H9 (cell line): ENCODE measurements at regions not wholly inside any gene's neighbourhood (a gene's known extent, or its start where the extent isn't known, plus 50 kb on each side); places are given as distances from the start of the nearest gene placed in this dataset.

ENCODE experiments used
- DNase-seq: peaks from one replicate; pipeline ENCODE4 v3.0.0-alpha.2; 2017
- H2AFZ ChIP-seq: one replicate; pipeline ENCODE4 v1.6.1; 2013; ENCODE audit warnings: mild to moderate bottlenecking, low read length, control low read depth, moderate library complexity
- H2AK5ac ChIP-seq: 2 replicates; pipeline ENCODE4 v1.6.1; 2013; ENCODE audit warnings: low read length, control low read depth, mixed read lengths; ENCODE audit not compliant: insufficient read length
- H2BK120ac ChIP-seq: one replicate; pipeline ENCODE4 v1.6.1; 2013; ENCODE audit warnings: low read depth, mild to moderate bottlenecking, low read length, control low read depth, inconsistent platforms; ENCODE audit not compliant: poor library complexity, severe bottlenecking
- H2BK12ac ChIP-seq: 2 replicates; pipeline ENCODE4 v1.6.1; 2013; ENCODE audit warnings: low read length, control low read depth, mixed read lengths, low read depth; ENCODE audit not compliant: insufficient read length
- H2BK15ac ChIP-seq: 2 replicates; pipeline ENCODE4 v1.6.1; 2013; ENCODE audit warnings: low read depth, low read length, control low read depth
- H2BK20ac ChIP-seq: one replicate; pipeline ENCODE4 v1.6.1; 2013; ENCODE audit warnings: low read depth, mild to moderate bottlenecking, low read length, control low read depth, inconsistent platforms; ENCODE audit not compliant: poor library complexity, severe bottlenecking
- H2BK5ac ChIP-seq: 2 replicates; pipeline ENCODE4 v1.6.1; 2013; ENCODE audit warnings: low read length, control low read depth, mixed read lengths; ENCODE audit not compliant: insufficient read length
- H3K14ac ChIP-seq: 2 replicates; pipeline ENCODE4 v1.6.1; 2013; ENCODE audit warnings: low read length, control low read depth; ENCODE audit not compliant: insufficient read depth
- H3K18ac ChIP-seq: 2 replicates; pipeline ENCODE4 v1.6.1; 2013; ENCODE audit warnings: low read depth, mild to moderate bottlenecking, mixed read lengths, low read length, control low read depth; ENCODE audit not compliant: insufficient read length
- H3K23ac ChIP-seq: 2 replicates; pipeline ENCODE4 v1.6.1; 2013; ENCODE audit warnings: low read length, control low read depth, mixed read lengths, low read depth; ENCODE audit not compliant: insufficient read length
- H3K23me2 ChIP-seq: 2 replicates; pipeline ENCODE4 v1.6.1; 2013; ENCODE audit warnings: low read depth, mild to moderate bottlenecking, mixed read lengths, low read length, control low read depth; ENCODE audit not compliant: insufficient read length, poor library complexity, severe bottlenecking
- H3K27ac ChIP-seq: 2 replicates; pipeline ENCODE4 v1.5.1; 2013; ENCODE audit warnings: low read length, control low read depth, mixed read lengths, low read depth; ENCODE audit not compliant: insufficient read length
- H3K27me3 ChIP-seq: 2 replicates; pipeline ENCODE4 v1.6.1; 2013; ENCODE audit warnings: low read length, control low read depth, inconsistent platforms; ENCODE audit not compliant: insufficient read depth
- H3K4ac ChIP-seq: 2 replicates; pipeline ENCODE4 v1.6.1; 2013; ENCODE audit warnings: low read depth, mild to moderate bottlenecking, control low read depth, inconsistent platforms, low read length, moderate library complexity
- H3K4me1 ChIP-seq: 2 replicates; pipeline ENCODE4 v1.6.1; 2013; ENCODE audit warnings: low read length, control low read depth, inconsistent platforms; ENCODE audit not compliant: insufficient read depth
- H3K4me2 ChIP-seq: 2 replicates; pipeline ENCODE4 v1.6.1; 2013; ENCODE audit warnings: low read length, control low read depth, mixed read lengths; ENCODE audit not compliant: insufficient read length, insufficient read depth
- H3K56ac ChIP-seq: 2 replicates; pipeline ENCODE4 v1.6.1; 2013; ENCODE audit warnings: low read depth, mild to moderate bottlenecking, mixed read lengths, low read length, control low read depth; ENCODE audit not compliant: insufficient read length
- H3K79me1 ChIP-seq: 2 replicates; pipeline ENCODE4 v1.6.1; 2013; ENCODE audit warnings: low read depth, mild to moderate bottlenecking, moderate library complexity, low read length, control low read depth, inconsistent platforms; ENCODE audit not compliant: insufficient read depth, poor library complexity, severe bottlenecking
- H3K79me2 ChIP-seq: 2 replicates; pipeline ENCODE4 v1.6.1; 2013; ENCODE audit warnings: low read length, control low read depth, inconsistent platforms; ENCODE audit not compliant: insufficient read depth
- H3K9ac ChIP-seq: 2 replicates; pipeline ENCODE4 v1.6.1; 2013; ENCODE audit warnings: low read length, control low read depth, mixed read lengths; ENCODE audit not compliant: insufficient read length; ENCODE audit errors: extremely low read depth
- H3K9me3 ChIP-seq: one replicate; pipeline ENCODE4 v1.6.1; 2013; ENCODE audit warnings: low read depth, low read length, inconsistent platforms; ENCODE audit not compliant: control insufficient read depth
- H3T11ph ChIP-seq: one replicate; pipeline ENCODE4 v1.6.1; 2013; ENCODE audit warnings: mild to moderate bottlenecking, low read length, control low read depth, inconsistent platforms
- H4K20me1 ChIP-seq: one replicate; pipeline ENCODE4 v1.6.1; 2013; ENCODE audit not compliant: control insufficient read depth, insufficient read length, insufficient read depth
- H4K5ac ChIP-seq: 2 replicates; pipeline ENCODE4 v1.6.1; 2013; ENCODE audit warnings: low read depth, mild to moderate bottlenecking, mixed read lengths, low read length, control low read depth; ENCODE audit not compliant: insufficient read length
- H4K8ac ChIP-seq: replicated peaks from 2 replicates; pipeline ENCODE4 v1.6.1; 2013; ENCODE audit warnings: low read length, control low read depth, mixed read lengths, low read depth; ENCODE audit not compliant: insufficient read length
- H4K91ac ChIP-seq: 2 replicates; pipeline ENCODE4 v1.6.1; 2013; ENCODE audit warnings: low read depth, mild to moderate bottlenecking, moderate library complexity, mixed read lengths, low read length, control low read depth; ENCODE audit not compliant: insufficient read length
- H3K27ac Mint-ChIP-seq, 3 experiments: 2 replicates in 2 of 3; 3 replicates in 1 of 3; pipeline ENCODE4 v1.8.0; 2020 to 2021; ENCODE audit warnings: mixed read lengths in 3 of 3, mild to moderate bottlenecking in 1 of 3, moderate library complexity in 1 of 3
- H3K27me3 Mint-ChIP-seq: 2 replicates; pipeline ENCODE4 v1.8.0; 2021; ENCODE audit warnings: low read depth, mild to moderate bottlenecking, moderate library complexity, mixed read lengths
- H3K36me3 Mint-ChIP-seq, 3 experiments: 2 replicates in 2 of 3; 3 replicates in 1 of 3; pipeline ENCODE4 v1.8.0; 2020 to 2021; ENCODE audit warnings: low read depth in 3 of 3, mixed read lengths in 3 of 3; ENCODE audit not compliant: insufficient read depth in 1 of 3
- H3K4me1 Mint-ChIP-seq, 2 experiments: 2 replicates each; pipeline ENCODE4 v1.8.0; 2020; ENCODE audit warnings: mixed read lengths in 2 of 2
- H3K4me3 Mint-ChIP-seq, 2 experiments: 2 replicates in 1 of 2; 3 replicates in 1 of 2; pipeline ENCODE4 v1.8.0; 2020 to 2021; ENCODE audit warnings: mild to moderate bottlenecking in 2 of 2, mixed read lengths in 2 of 2, moderate library complexity in 1 of 2
- H3K9me3 Mint-ChIP-seq, 2 experiments: 2 replicates in 1 of 2; 3 replicates in 1 of 2; pipeline ENCODE4 v1.8.0; 2020; ENCODE audit warnings: mild to moderate bottlenecking in 2 of 2, mixed read lengths in 2 of 2, moderate library complexity in 1 of 2
- WGBS: extraction: QIAGEN DNeasy Blood & Tissue Kit; methylation state at CpG from one replicate; pipeline ENCODE4 v1.1.7; 2013; ENCODE audit warnings: missing lambda C conversion rate, low lambda C conversion rate, mixed read lengths; ENCODE audit not compliant: insufficient read length; ENCODE audit errors: extremely low coverage; 5-methylcytosine and 5-hydroxymethylcytosine counted together
- TF ChIP-seq, protein P1 (sequence below): fragments of 200-600 bp; sonication (generic); conservative IDR thresholded peaks from 3 replicates; pipeline ENCODE4 v1.8.0; 2021; ENCODE audit warnings: antibody characterized with exemption, mild to moderate bottlenecking

- no peak overlapping the region for H3K18ac ChIP-seq
- no peak overlapping the region for H3K14ac ChIP-seq
- H2BK120ac ChIP-seq, result no peak overlapping the region
- H3K27ac ChIP-seq, result no peak overlapping the region
- H2BK20ac ChIP-seq, result no peak overlapping the region
- H3K27me3 ChIP-seq, result no peaks in the 10 kb centered on the region
- H3K9me3 Mint-ChIP-seq, result peaks cover 0 to 3% of the 10 kb centered on the region in 2 experiments; a peak in 1 of 5 replicates
- no peak overlapping the region for H4K91ac ChIP-seq
- no CpG with 5 or more reads among the region's 4 CpGs for WGBS
- TF ChIP-seq, protein P1, sequence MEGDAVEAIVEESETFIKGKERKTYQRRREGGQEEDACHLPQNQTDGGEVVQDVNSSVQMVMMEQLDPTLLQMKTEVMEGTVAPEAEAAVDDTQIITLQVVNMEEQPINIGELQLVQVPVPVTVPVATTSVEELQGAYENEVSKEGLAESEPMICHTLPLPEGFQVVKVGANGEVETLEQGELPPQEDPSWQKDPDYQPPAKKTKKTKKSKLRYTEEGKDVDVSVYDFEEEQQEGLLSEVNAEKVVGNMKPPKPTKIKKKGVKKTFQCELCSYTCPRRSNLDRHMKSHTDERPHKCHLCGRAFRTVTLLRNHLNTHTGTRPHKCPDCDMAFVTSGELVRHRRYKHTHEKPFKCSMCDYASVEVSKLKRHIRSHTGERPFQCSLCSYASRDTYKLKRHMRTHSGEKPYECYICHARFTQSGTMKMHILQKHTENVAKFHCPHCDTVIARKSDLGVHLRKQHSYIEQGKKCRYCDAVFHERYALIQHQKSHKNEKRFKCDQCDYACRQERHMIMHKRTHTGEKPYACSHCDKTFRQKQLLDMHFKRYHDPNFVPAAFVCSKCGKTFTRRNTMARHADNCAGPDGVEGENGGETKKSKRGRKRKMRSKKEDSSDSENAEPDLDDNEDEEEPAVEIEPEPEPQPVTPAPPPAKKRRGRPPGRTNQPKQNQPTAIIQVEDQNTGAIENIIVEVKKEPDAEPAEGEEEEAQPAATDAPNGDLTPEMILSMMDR, result no peak
- no peak overlapping the region for H2AK5ac ChIP-seq
- no peaks in the 10 kb centered on the region for H4K20me1 ChIP-seq
- H3K4me1 Mint-ChIP-seq, result no peaks in the 10 kb centered on the region
- no peaks in the 10 kb centered on the region for H3K23me2 ChIP-seq
- H3K4me3 Mint-ChIP-seq, result no peak overlapping the region
- H3K9me3 ChIP-seq, result no peaks in the 10 kb centered on the region
- H3K79me2 ChIP-seq, result no peaks in the 10 kb centered on the region
- H2BK15ac ChIP-seq, result no peak overlapping the region
- H3K23ac ChIP-seq, result no peak overlapping the region
- H3K27ac Mint-ChIP-seq, result no peak overlapping the region
- no peak overlapping the region for H3T11ph ChIP-seq
- H2BK12ac ChIP-seq, result no peak overlapping the region
- H2AFZ ChIP-seq, result no peak overlapping the region
- H2BK5ac ChIP-seq, result no peak overlapping the region
- H3K36me3 Mint-ChIP-seq, result no peaks in the 10 kb centered on the region; a peak in 1 of 7 replicates
- H3K56ac ChIP-seq, result no peak overlapping the region
- H3K9ac ChIP-seq, result no peak overlapping the region
- no peaks in the 10 kb centered on the region for H3K27me3 Mint-ChIP-seq
- H3K4me1 ChIP-seq, result no peaks in the 10 kb centered on the region
- no peaks in the 10 kb centered on the region for H3K79me1 ChIP-seq
- H3K4ac ChIP-seq, result no peak overlapping the region
- no peak for DNase-seq
- H4K5ac ChIP-seq, result no peak overlapping the region
- no peak overlapping the region for H4K8ac ChIP-seq
- no peak overlapping the region for H3K4me2 ChIP-seq
These were observed 99.1 kb downstream of the CCDC71L start for GRCh38 chr7:106561666-106562411.
